GM20431 (cell line): ENCODE measurements at regions not wholly inside any gene's neighbourhood (a gene's known extent, or its start where the extent isn't known, plus 50 kb on each side); places are given as distances from the start of the nearest gene placed in this dataset.

Experiments used
- in situ Hi-C: fragments of 300-500 bp; cut with MseI, MboI; formaldehyde crosslinking; loops from one replicate; pipeline ENCODE4 v1.15.0; 2020; ENCODE audit warnings: low sequenced_read_pairs; ENCODE audit not compliant: unreplicated experiment

DNA sequence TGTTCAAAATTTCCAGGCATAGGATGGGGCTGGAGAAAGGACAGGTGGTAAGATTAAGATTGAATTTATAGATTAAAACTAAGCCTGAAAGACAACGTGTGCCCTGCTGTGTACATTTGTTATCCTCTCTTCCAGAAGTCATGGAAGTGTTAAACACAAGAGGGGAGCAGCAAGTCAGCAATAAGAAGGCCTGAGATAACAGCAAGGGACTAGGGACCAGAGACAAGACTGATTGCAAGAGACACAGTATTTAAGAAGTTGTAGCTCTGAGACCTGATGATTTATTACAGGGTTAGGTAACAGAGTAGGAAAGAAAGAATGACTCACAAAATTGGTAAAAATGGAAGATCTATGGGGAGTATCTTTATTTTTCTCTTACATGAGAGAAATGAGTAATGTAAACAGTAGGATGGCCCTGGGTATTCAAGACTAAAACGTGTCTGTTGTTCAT lies 55.7 kb upstream of the COL1A2 start:
- in situ Hi-C loops = no loop called here

DNA sequence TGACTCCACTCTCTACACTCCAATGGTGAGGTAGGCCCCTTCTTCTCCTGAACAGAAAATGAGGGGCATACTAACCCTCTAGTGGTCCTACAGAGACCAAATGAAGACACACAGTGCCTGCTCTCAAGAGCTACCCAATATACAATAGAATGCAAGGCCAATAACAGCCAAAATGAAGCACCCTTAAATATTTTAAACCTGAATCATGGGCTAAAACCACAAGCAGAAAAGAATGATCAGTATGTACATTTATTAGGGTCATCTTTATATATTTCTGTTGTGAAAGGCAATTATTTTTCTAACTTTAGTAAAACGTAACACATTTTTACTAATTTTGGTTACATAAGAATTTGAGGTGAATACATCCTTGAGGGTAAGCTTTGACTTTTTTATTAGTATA lies 49.9 kb upstream of the COL1A2 start:
- in situ Hi-C loops = no loop called here
